Effector memory CD4-positive, alpha-beta T cell (primary cell): ENCODE measurements at regions not wholly inside any gene's neighbourhood (a gene's known extent, or its start where the extent isn't known, plus 50 kb on each side); places are given as distances from the start of the nearest gene placed in this dataset.

Source experiments
- DNase-seq, 3 donors: peaks; one replicate each; pipeline ENCODE4 v3.0.0-alpha.2; 2020
- H3K27ac ChIP-seq: 2 replicates; pipeline ENCODE4 v1.7.0; 2013; ENCODE audit warnings: mild to moderate bottlenecking, low read length, moderate library complexity; ENCODE audit not compliant: insufficient read depth, poor library complexity, severe bottlenecking
- H3K27me3 ChIP-seq: replicated peaks from 2 replicates; pipeline ENCODE4 v1.7.0; 2013; ENCODE audit warnings: mild to moderate bottlenecking, low read length; ENCODE audit not compliant: insufficient read depth, control insufficient read depth, poor library complexity, severe bottlenecking
- H3K36me3 ChIP-seq: 2 replicates; pipeline ENCODE4 v1.7.0; 2013; ENCODE audit warnings: mild to moderate bottlenecking, low read length, moderate library complexity; ENCODE audit not compliant: control insufficient read depth, insufficient read depth
- H3K4me1 ChIP-seq: 2 replicates; pipeline ENCODE4 v1.7.0; 2013; ENCODE audit warnings: low read length, mild to moderate bottlenecking; ENCODE audit not compliant: control insufficient read depth, insufficient read depth, poor library complexity, severe bottlenecking
- H3K4me3 ChIP-seq: 2 replicates; pipeline ENCODE4 v1.7.0; 2013; ENCODE audit warnings: low read length, low read depth, mild to moderate bottlenecking; ENCODE audit not compliant: insufficient read depth, poor library complexity, severe bottlenecking
- H3K9me3 ChIP-seq: 2 replicates; pipeline ENCODE4 v1.7.0; 2013; ENCODE audit warnings: mild to moderate bottlenecking, low read length, moderate library complexity; ENCODE audit not compliant: control insufficient read depth

GRCh38 chr4:72820107-72820506, 249.4 kb downstream of the COX18 start:
- Histone ChIP-seq H3K27me3 (no peaks in the 10 kb centered on the region), H3K4me3 (no peak overlapping the region)
- no peak for DNase-seq

GRCh38 chr4:72817012-72817411, 248.0 kb upstream of the ADAMTS3 start:
- H3K4me1 ChIP-seq: no peaks in the 10 kb centered on the region
- no peaks in the 10 kb centered on the region for H3K36me3 ChIP-seq
- no peaks in the 10 kb centered on the region for H3K27me3 ChIP-seq
- H3K9me3 ChIP-seq: no peaks in the 10 kb centered on the region
- DNase-seq: no peak
- no peak overlapping the region for H3K4me3 ChIP-seq
- H3K27ac ChIP-seq: no peak overlapping the region

More at GRCh38 chr4:72820107-72820506, 249.4 kb downstream of the COX18 start:
- Histone ChIP-seq H3K9me3 (no peaks in the 10 kb centered on the region), H3K27ac (no peak overlapping the region), H3K4me1 (no peaks in the 10 kb centered on the region), H3K36me3 (no peaks in the 10 kb centered on the region)

- H3K4me3 ChIP-seq: no peak overlapping the region
- H3K36me3 ChIP-seq: no peaks in the 10 kb centered on the region
- no peaks in the 10 kb centered on the region for H3K27me3 ChIP-seq
- no peaks in the 10 kb centered on the region for H3K4me1 ChIP-seq
- no peaks in the 10 kb centered on the region for H3K9me3 ChIP-seq
- H3K27ac ChIP-seq: no peak overlapping the region
- no peak for DNase-seq
Measured at GRCh38 chr4:72814241-72814640, 245.2 kb upstream of the ADAMTS3 start.

- no peaks in the 10 kb centered on the region for H3K4me1 ChIP-seq
- no peak for DNase-seq
- no peaks in the 10 kb centered on the region for H3K27me3 ChIP-seq
- no peak overlapping the region for H3K27ac ChIP-seq
- no peaks in the 10 kb centered on the region for H3K9me3 ChIP-seq
- no peaks in the 10 kb centered on the region for H3K36me3 ChIP-seq
- H3K4me3 ChIP-seq: no peak overlapping the region
Measured at GRCh38 chr4:72809208-72809607, 240.2 kb upstream of the ADAMTS3 start.

- no peaks in the 10 kb centered on the region for H3K36me3 ChIP-seq
- H3K9me3 ChIP-seq: no peaks in the 10 kb centered on the region
- H3K4me1 ChIP-seq: no peaks in the 10 kb centered on the region
Measured at GRCh38 chr4:72805284-72805683, 236.3 kb upstream of the ADAMTS3 start.

GRCh38 chr4:72797486-72797885, 228.5 kb upstream of the ADAMTS3 start:
- no peaks in the 10 kb centered on the region for H3K36me3 ChIP-seq
- no peaks in the 10 kb centered on the region for H3K9me3 ChIP-seq
- no peak overlapping the region for H3K27ac ChIP-seq
- no peak for DNase-seq
- no peaks in the 10 kb centered on the region for H3K27me3 ChIP-seq
- no peaks in the 10 kb centered on the region for H3K4me1 ChIP-seq
- no peak overlapping the region for H3K4me3 ChIP-seq

More at GRCh38 chr4:72805284-72805683, 236.3 kb upstream of the ADAMTS3 start:
- H3K27ac ChIP-seq: no peak overlapping the region
- no peak overlapping the region for H3K4me3 ChIP-seq
- no peak for DNase-seq
- no peaks in the 10 kb centered on the region for H3K27me3 ChIP-seq

- Histone ChIP-seq H3K36me3 (no peaks in the 10 kb centered on the region), H3K27me3 (no peaks in the 10 kb centered on the region), H3K4me1 (no peaks in the 10 kb centered on the region), H3K27ac (no peak overlapping the region), H3K4me3 (no peak overlapping the region), H3K9me3 (no peaks in the 10 kb centered on the region)
- DNase-seq: no peak
Measured at GRCh38 chr4:72791054-72791453, 222.0 kb upstream of the ADAMTS3 start.

GRCh38 chr4:72786401-72786990, 217.5 kb upstream of the ADAMTS3 start:
- no peaks in the 10 kb centered on the region for H3K9me3 ChIP-seq
- no peak overlapping the region for H3K27ac ChIP-seq
- H3K4me3 ChIP-seq: no peak overlapping the region

GRCh38 chr4:72779241-72779640, 210.2 kb upstream of the ADAMTS3 start:
- H3K4me1 ChIP-seq: no peaks in the 10 kb centered on the region
- H3K9me3 ChIP-seq: no peaks in the 10 kb centered on the region
- H3K27ac ChIP-seq: no peak overlapping the region
- no peak overlapping the region for H3K4me3 ChIP-seq
- no peaks in the 10 kb centered on the region for H3K36me3 ChIP-seq
- no peak for DNase-seq
- H3K27me3 ChIP-seq: no peaks in the 10 kb centered on the region

More at GRCh38 chr4:72786401-72786990, 217.5 kb upstream of the ADAMTS3 start:
- DNase-seq: no peak
- H3K27me3 ChIP-seq: no peaks in the 10 kb centered on the region
- H3K36me3 ChIP-seq: no peaks in the 10 kb centered on the region
- no peaks in the 10 kb centered on the region for H3K4me1 ChIP-seq

- Histone ChIP-seq H3K27ac (no peak overlapping the region), H3K4me1 (no peaks in the 10 kb centered on the region), H3K36me3 (no peaks in the 10 kb centered on the region), H3K9me3 (no peaks in the 10 kb centered on the region), H3K4me3 (no peak overlapping the region), H3K27me3 (no peaks in the 10 kb centered on the region)
- no peak for DNase-seq
Measured at GRCh38 chr4:72777436-72777835, 208.4 kb upstream of the ADAMTS3 start.
